PC-9 (cell line): ENCODE measurements at regions not wholly inside any gene's neighbourhood (a gene's known extent, or its start where the extent isn't known, plus 50 kb on each side); places are given as distances from the start of the nearest gene placed in this dataset.

Experiments
- BruUV-seq: library from RNA; stranded (reverse); fragments of 400-500 nt; replicated peaks from 2 replicates; lab custom pipeline; 2021; lab: Mats Ljungman, UMichigan
- CTCF ChIA-PET: fragments of 300-600 bp; sonication (Branson Sonifier 250); formaldehyde crosslinking; loops from one replicate; lab custom pipeline; 2022; ENCODE audit warnings: antibody characterized with exemption; lab: Charles Lee
- POLR2A ChIA-PET: fragments of 300-600 bp; sonication (Branson Sonifier 250); formaldehyde crosslinking; loops from one replicate; lab custom pipeline; 2022; ENCODE audit warnings: antibody characterized with exemption; ENCODE audit not compliant: unreplicated experiment; lab: Charles Lee
- DNase-seq, 2 experiments: peaks; one replicate each; pipeline versions ENCODE4 v3.0.0 to v3.0.0-alpha.2; 2015 to 2022; ENCODE audit warnings: mixed read lengths in 1 of 2
- H2AFZ ChIP-seq: fragments of 200-600 bp; sonication (generic); 2 replicates; pipeline ENCODE4 v1.8.1; 2017; ENCODE audit warnings: antibody characterized with exemption
- H3F3A ChIP-seq: fragments of 200-600 bp; sonication (generic); 2 replicates; pipeline ENCODE4 v1.8.1; 2017; ENCODE audit warnings: antibody characterized with exemption, mild to moderate bottlenecking, low read depth; ENCODE audit not compliant: insufficient read depth
- H3K27ac ChIP-seq: fragments of 200-600 bp; sonication (generic); 2 replicates; pipeline ENCODE4 v1.6.1; 2016; ENCODE audit warnings: mixed run types
- H3K27me3 ChIP-seq: fragments of 200-600 bp; sonication (generic); 2 replicates; pipeline ENCODE4 v1.6.1; 2016; ENCODE audit warnings: low read depth, mixed run types; ENCODE audit not compliant: insufficient read depth
- H3K36me3 ChIP-seq: fragments of 200-600 bp; sonication (generic); 2 replicates; pipeline ENCODE4 v1.6.1; 2016; ENCODE audit warnings: low read depth, mixed run types
- H3K4me1 ChIP-seq: fragments of 200-600 bp; sonication (generic); replicated peaks from 2 replicates; pipeline ENCODE4 v1.6.1; 2016; ENCODE audit warnings: mixed run types; ENCODE audit not compliant: insufficient read depth
- H3K4me2 ChIP-seq: fragments of 200-600 bp; sonication (generic); 2 replicates; pipeline ENCODE4 v1.6.1; 2017; ENCODE audit warnings: mixed run types
- H3K4me3 ChIP-seq: fragments of 200-600 bp; sonication (generic); 2 replicates; pipeline ENCODE4 v1.6.1; 2016; ENCODE audit warnings: mixed run types
- H3K79me2 ChIP-seq: fragments of 200-600 bp; sonication (generic); 2 replicates; pipeline ENCODE4 v1.6.1; 2017; ENCODE audit warnings: low read depth, mixed run types
- H3K9me2 ChIP-seq: fragments of 200-600 bp; sonication (generic); 2 replicates; pipeline ENCODE4 v1.8.1; 2017; ENCODE audit warnings: mild to moderate bottlenecking; ENCODE audit not compliant: insufficient read depth
- H3K9me3 ChIP-seq: fragments of 200-600 bp; sonication (generic); 2 replicates; pipeline ENCODE4 v1.8.1; 2016; ENCODE audit warnings: low read depth; ENCODE audit not compliant: insufficient read depth
- H4K20me1 ChIP-seq: fragments of 200-600 bp; sonication (generic); 2 replicates; pipeline ENCODE4 v1.8.1; 2017; ENCODE audit not compliant: insufficient read depth
- EZH2 ChIP-seq: fragments of 200-600 bp; sonication (generic); IDR thresholded peaks from 2 replicates; pipeline ENCODE4 v1.8.0; 2017; ENCODE audit warnings: antibody characterized with exemption, low read depth
- intact Hi-C: fragments of 100-400 bp; cut with micrococcal nuclease; formaldehyde crosslinking; loops from one replicate; pipeline ENCODE4 v1.10.0; 2022; ENCODE audit not compliant: unreplicated experiment
- TF ChIP-seq, protein P1 (sequence below): fragments of 200-600 bp; sonication (generic); conservative IDR thresholded peaks from 2 replicates; pipeline ENCODE4 v1.6.1; 2017; ENCODE audit warnings: mixed run types, antibody characterized with exemption, mild to moderate bottlenecking, moderate library complexity

DNA sequence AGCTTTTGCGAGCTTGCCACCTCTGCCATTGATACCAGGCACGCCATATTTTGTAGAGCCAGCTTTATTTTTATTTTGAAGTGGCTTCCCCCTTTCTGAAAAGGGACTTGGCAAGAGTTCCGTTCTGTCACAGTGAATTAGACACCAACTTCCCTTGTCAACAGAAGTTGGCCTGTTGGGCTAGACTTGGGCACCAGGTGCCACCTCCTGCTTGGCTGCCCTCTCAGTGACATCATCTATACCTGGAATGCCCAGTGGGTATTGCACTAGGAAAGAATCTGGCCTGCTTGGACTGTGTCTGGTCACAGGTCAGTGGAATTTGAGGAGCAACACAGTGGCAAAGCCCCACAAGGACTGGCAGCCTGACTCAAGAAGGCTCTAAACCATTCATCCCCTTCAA, 101.0 kb downstream of the BCL2L11 start:
- Histone ChIP-seq H3K4me3 (no peak overlapping the region), H3K27ac (no peak overlapping the region), H3K79me2 (no peaks in the 10 kb centered on the region), H3K36me3 (no peaks in the 10 kb centered on the region), H3K27me3 (no peaks in the 10 kb centered on the region), H3K9me3 (peaks cover 14% of the 10 kb centered on the region), H3F3A (no peaks in the 10 kb centered on the region; the same call in 1 of the 2 replicates), H2AFZ (no peak overlapping the region), H3K4me2 (no peak overlapping the region), H3K9me2 (no peaks in the 10 kb centered on the region), H3K4me1 (no peaks in the 10 kb centered on the region), H4K20me1 (no peaks in the 10 kb centered on the region)
- intact Hi-C loops = no loop called here
- ChIA-PET POLR2A (no interaction called here), CTCF (no interaction called here)
- BruUV-seq = no TSS peak
- DNase-seq = no peak
- TF ChIP-seq, protein P1, sequence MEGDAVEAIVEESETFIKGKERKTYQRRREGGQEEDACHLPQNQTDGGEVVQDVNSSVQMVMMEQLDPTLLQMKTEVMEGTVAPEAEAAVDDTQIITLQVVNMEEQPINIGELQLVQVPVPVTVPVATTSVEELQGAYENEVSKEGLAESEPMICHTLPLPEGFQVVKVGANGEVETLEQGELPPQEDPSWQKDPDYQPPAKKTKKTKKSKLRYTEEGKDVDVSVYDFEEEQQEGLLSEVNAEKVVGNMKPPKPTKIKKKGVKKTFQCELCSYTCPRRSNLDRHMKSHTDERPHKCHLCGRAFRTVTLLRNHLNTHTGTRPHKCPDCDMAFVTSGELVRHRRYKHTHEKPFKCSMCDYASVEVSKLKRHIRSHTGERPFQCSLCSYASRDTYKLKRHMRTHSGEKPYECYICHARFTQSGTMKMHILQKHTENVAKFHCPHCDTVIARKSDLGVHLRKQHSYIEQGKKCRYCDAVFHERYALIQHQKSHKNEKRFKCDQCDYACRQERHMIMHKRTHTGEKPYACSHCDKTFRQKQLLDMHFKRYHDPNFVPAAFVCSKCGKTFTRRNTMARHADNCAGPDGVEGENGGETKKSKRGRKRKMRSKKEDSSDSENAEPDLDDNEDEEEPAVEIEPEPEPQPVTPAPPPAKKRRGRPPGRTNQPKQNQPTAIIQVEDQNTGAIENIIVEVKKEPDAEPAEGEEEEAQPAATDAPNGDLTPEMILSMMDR = no peak
- no peak for TF ChIP-seq EZH2

DNA sequence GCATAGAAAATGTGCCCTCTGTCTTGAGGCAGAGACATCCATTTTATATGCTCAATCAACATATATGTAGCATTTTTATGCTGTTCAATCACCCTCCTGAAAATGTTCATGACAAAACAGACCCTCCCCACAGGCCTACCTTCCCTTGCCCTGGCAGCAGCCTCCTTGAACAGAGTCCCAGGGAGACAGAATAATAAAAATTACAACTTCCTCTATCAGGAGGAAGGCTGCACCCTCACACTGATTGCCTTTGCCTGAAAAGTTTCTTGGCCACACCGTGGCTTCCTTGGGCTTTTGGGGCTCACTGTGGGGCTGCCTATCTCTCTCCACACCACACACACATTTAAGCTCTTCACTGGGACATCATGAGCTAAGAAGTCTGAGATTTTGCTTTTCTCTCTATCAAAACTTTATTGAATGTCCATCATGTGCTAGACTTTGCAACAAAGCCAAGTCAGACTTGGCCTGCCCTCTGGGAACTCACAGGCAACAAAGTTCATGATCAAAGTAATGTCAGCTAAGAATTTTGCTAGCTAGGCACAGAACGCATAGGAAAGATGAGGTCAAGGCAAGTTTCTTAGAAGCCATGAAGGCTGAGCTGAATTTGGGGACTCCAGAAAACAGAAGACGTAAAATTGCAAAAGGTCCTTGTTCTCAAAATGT, 101.6 kb downstream of the BCL2L11 start:
- Histone ChIP-seq H3K4me2 (no peak overlapping the region), H3K79me2 (no peaks in the 10 kb centered on the region), H3K4me3 (no peak overlapping the region), H3F3A (no peaks in the 10 kb centered on the region; the same call in 1 of the 2 replicates), H3K36me3 (no peaks in the 10 kb centered on the region), H3K27me3 (no peaks in the 10 kb centered on the region), H3K9me2 (no peaks in the 10 kb centered on the region), H3K27ac (no peak overlapping the region), H3K4me1 (0 out of 2 replicates have a peak, but pooled peaks cover 2% of the 10 kb centered on the region), H4K20me1 (no peaks in the 10 kb centered on the region), H2AFZ (no peak overlapping the region), H3K9me3 (peaks cover 16% of the 10 kb centered on the region)
- no TSS peak for BruUV-seq
- DNase-seq = no peak
- TF ChIP-seq EZH2 = no peak
- TF ChIP-seq, protein P1 = no peak
- POLR2A ChIA-PET = no interaction called here
- intact Hi-C loops = no loop called here
- CTCF ChIA-PET = no interaction called here

DNA sequence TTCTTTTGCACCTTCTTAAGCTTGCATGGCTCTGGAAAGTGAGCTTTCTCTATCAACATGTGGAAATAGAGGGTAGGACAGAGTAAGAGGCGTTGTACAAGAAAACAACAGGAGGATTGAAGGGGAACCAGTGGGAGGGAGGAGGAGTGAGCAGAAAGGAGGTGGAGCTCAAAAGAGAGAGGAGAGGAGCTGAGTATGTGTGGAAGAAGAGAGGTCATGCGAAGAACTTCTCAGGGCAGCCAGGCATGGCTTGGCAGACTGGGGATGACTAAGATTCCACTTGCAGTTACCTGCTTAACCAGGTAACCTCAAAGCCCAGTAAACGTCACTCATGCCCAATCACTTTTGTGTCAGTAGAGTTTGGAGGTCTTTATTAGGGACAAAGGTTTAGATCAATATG, 105.1 kb downstream of the BCL2L11 start:
- DNase-seq = no peak

More for the DNA sequence above, 105.1 kb downstream of the BCL2L11 start:
- no peaks in the 10 kb centered on the region for H3K79me2 ChIP-seq
- no peaks in the 10 kb centered on the region for H3F3A ChIP-seq
- ChIA-PET POLR2A (no interaction called here), CTCF (no interaction called here)
- 0 out of 2 replicates have a peak, but pooled peaks cover 9% of the 10 kb centered on the region for H3K4me1 ChIP-seq
- H3K27ac ChIP-seq = no peak overlapping the region
- no peaks in the 10 kb centered on the region for H3K36me3 ChIP-seq
- no peak overlapping the region for H3K4me3 ChIP-seq
- no peaks in the 10 kb centered on the region for H3K9me2 ChIP-seq
- H4K20me1 ChIP-seq = no peaks in the 10 kb centered on the region
- no TSS peak for BruUV-seq
- H3K9me3 ChIP-seq = peaks cover 21% of the 10 kb centered on the region
- no peaks in the 10 kb centered on the region for H3K27me3 ChIP-seq
- intact Hi-C loops = no loop called here
- no peak overlapping the region for H2AFZ ChIP-seq
- H3K4me2 ChIP-seq = no peak overlapping the region
- TF ChIP-seq, protein P1 = no peak
- TF ChIP-seq EZH2 = no peak
